ENCODE measurements at regions not wholly inside any gene's neighbourhood (a gene's known extent, or its start where the extent isn't known, plus 50 kb on each side); places are given as distances from the start of the nearest gene placed in this dataset.

DNA sequence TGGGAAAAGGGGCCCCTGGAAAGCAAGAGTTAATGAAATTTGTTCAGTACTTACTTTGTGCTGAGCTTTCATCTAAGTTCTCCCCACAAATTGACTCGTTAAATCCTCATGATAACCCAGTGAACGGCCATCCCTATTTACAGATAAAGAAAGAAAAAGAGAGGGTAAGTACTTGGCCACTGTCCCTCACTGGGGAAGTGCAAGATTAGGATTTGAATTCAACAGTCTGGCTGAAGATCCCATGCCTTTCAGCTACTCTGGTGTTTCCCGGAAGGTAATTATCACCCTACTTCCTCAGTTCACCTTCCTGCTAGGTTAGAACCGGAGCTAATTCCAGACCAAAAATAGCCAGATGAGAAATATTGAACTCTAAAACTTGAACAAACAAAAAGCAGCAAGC lies 269.2 kb upstream of the TLE4 start:
- TF ChIP-seq, protein P1, sequence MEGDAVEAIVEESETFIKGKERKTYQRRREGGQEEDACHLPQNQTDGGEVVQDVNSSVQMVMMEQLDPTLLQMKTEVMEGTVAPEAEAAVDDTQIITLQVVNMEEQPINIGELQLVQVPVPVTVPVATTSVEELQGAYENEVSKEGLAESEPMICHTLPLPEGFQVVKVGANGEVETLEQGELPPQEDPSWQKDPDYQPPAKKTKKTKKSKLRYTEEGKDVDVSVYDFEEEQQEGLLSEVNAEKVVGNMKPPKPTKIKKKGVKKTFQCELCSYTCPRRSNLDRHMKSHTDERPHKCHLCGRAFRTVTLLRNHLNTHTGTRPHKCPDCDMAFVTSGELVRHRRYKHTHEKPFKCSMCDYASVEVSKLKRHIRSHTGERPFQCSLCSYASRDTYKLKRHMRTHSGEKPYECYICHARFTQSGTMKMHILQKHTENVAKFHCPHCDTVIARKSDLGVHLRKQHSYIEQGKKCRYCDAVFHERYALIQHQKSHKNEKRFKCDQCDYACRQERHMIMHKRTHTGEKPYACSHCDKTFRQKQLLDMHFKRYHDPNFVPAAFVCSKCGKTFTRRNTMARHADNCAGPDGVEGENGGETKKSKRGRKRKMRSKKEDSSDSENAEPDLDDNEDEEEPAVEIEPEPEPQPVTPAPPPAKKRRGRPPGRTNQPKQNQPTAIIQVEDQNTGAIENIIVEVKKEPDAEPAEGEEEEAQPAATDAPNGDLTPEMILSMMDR (IDR thresholded peaks at IDR 0.05; ENCODE audit: extremely low read depth in 1 of 2, insufficient read depth in 1 of 2, low read depth in 1 of 2, low read length in 2 of 2), result no peak
- TF ChIP-seq EZH2 (IDR thresholded peaks at IDR 0.05; ENCODE audit: borderline replicate concordance, low read depth, low read length, severe bottlenecking) (no peak), GATA2 (IDR thresholded peaks at IDR 0.05; ENCODE audit: insufficient read depth, insufficient read length, low read depth, low read length) (no peak), POLR2AphosphoS5 (IDR thresholded peaks at IDR 0.05; ENCODE audit: insufficient read depth, low read depth, low read length) (no peak)
- TF ChIP-seq, protein P2, sequence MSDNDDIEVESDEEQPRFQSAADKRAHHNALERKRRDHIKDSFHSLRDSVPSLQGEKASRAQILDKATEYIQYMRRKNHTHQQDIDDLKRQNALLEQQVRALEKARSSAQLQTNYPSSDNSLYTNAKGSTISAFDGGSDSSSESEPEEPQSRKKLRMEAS (IDR thresholded peaks at IDR 0.05; ENCODE audit: insufficient read depth, insufficient read length), result no peak
